CD4-positive, alpha-beta T cell treated with Interleukin-4 for 1 hour (primary cell): ENCODE measurements at regions not wholly inside any gene's neighbourhood (a gene's known extent, or its start where the extent isn't known, plus 50 kb on each side); places are given as distances from the start of the nearest gene placed in this dataset.

Experiments
- DNase-seq, 2 donors: peaks; one replicate each; pipeline ENCODE4 v3.0.0-alpha.2; 2020 to 2022

DNA sequence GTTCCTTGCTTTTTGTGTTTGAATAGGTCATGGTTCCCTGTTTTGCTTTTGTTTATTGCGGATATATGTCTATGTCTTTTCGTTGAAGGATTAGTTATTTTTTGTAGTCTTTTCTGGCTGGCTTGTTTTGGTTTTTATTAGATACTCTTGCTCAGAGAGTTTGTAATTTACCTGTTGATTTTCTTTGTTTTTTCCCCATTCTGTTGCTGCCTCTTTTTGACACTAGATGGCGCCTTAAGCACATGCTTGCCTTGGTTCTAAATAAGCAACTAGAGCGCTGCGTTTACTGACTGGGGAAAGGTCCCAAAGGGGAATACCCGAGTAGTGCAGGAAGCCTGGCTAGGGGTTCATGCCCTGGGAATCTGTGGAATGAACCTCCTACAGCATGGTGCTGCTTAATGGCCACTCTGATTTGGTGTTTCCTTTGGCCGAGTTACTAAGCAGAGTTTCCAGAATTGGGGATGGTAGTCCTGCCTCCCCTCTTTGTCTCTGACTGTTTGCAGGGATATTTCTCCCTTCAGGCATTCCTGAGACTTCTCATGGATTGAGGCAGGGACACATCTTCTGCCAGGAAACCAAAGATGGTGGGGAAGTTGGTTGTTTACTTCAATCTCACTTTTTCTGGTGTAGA lies 143.2 kb downstream of the PTPRU start:
- DNase-seq, result no peak
